ENCODE measurements at regions not wholly inside any gene's neighbourhood (a gene's known extent, or its start where the extent isn't known, plus 50 kb on each side); places are given as distances from the start of the nearest gene placed in this dataset.

GRCh38 chr18:65523461-65523860 is 227.4 kb upstream of the CDH7 start:
- H3K4me1 ChIP-seq (ENCODE audit: control insufficient read depth in 1 of 2, insufficient read depth in 2 of 2, low read length in 2 of 2): no peaks in the 10 kb centered on the region
- H2BK5ac ChIP-seq (ENCODE audit: low read depth, low read length, poor library complexity): no peak overlapping the region
- H4K91ac ChIP-seq (ENCODE audit: low read depth, low read length): no peak overlapping the region
- no peak overlapping the region for H3K4ac ChIP-seq (ENCODE audit: low read depth, low read length)
- H2BK12ac ChIP-seq (ENCODE audit: low read length): no peak overlapping the region
- no CpG with 5 or more reads among the region's 3 CpGs for WGBS (ENCODE audit: extremely low coverage, insufficient coverage, insufficient read length)
- no peak overlapping the region for H3K9ac ChIP-seq (ENCODE audit: low read length)
- no peak overlapping the region for H2BK120ac ChIP-seq (ENCODE audit: insufficient read depth, low read length, poor library complexity)
- no peak overlapping the region for H3K27ac ChIP-seq (ENCODE audit: low read depth, low read length)
- no peak for DNase-seq
- H3K27me3 ChIP-seq (ENCODE audit: insufficient read depth, low read length): no peaks in the 10 kb centered on the region
- H3K79me2 ChIP-seq (ENCODE audit: control insufficient read depth, insufficient read depth, low read length, poor library complexity): no peaks in the 10 kb centered on the region
- no peak overlapping the region for H3K4me2 ChIP-seq (ENCODE audit: low read length)
- no peaks in the 10 kb centered on the region for H3K36me3 ChIP-seq (ENCODE audit: control insufficient read depth in 1 of 2, insufficient read depth in 2 of 2, low read length in 2 of 2)
- H3K14ac ChIP-seq (ENCODE audit: low read length): no peak overlapping the region
- H3K4me3 ChIP-seq (ENCODE audit: low read depth, low read length): no peak overlapping the region
- H3K79me1 ChIP-seq (ENCODE audit: low read length): no peaks in the 10 kb centered on the region
- H2AK5ac ChIP-seq (ENCODE audit: low read length): no peak overlapping the region
- H3K18ac ChIP-seq (ENCODE audit: low read length): no peak overlapping the region
- H4K12ac ChIP-seq (ENCODE audit: low read depth, low read length): no peak overlapping the region
- no peaks in the 10 kb centered on the region for H3K9me3 ChIP-seq (ENCODE audit: insufficient read depth, low read depth, low read length)
- H2AFZ ChIP-seq (ENCODE audit: insufficient read depth, low read length, poor library complexity): no peak overlapping the region
- no peak overlapping the region for H3K23ac ChIP-seq (ENCODE audit: low read length)
- no peak overlapping the region for H4K8ac ChIP-seq (ENCODE audit: low read depth, low read length)

- Histone ChIP-seq H2AFZ (ENCODE audit: insufficient read depth, low read length, poor library complexity) (no peak overlapping the region), H2BK5ac (ENCODE audit: low read depth, low read length, poor library complexity) (no peak overlapping the region), H3K4me2 (ENCODE audit: low read length) (no peak overlapping the region), H3K27ac (ENCODE audit: low read depth, low read length) (no peak overlapping the region), H3K18ac (ENCODE audit: low read length) (no peak overlapping the region), H3K4me1 (ENCODE audit: control insufficient read depth in 1 of 2, insufficient read depth in 2 of 2, low read length in 2 of 2) (no peaks in the 10 kb centered on the region), H3K9ac (ENCODE audit: low read length) (no peak overlapping the region), H4K91ac (ENCODE audit: low read depth, low read length) (no peak overlapping the region), H3K36me3 (ENCODE audit: control insufficient read depth in 1 of 2, insufficient read depth in 2 of 2, low read length in 2 of 2) (no peaks in the 10 kb centered on the region), H4K8ac (ENCODE audit: low read depth, low read length) (no peak overlapping the region), H3K79me1 (ENCODE audit: low read length) (no peaks in the 10 kb centered on the region), H3K79me2 (ENCODE audit: control insufficient read depth, insufficient read depth, low read length, poor library complexity) (no peaks in the 10 kb centered on the region), H3K4ac (ENCODE audit: low read depth, low read length) (no peak overlapping the region), H2BK12ac (ENCODE audit: low read length) (no peak overlapping the region), H3K14ac (ENCODE audit: low read length) (no peak overlapping the region), H3K4me3 (ENCODE audit: low read depth, low read length) (no peak overlapping the region), H3K27me3 (ENCODE audit: insufficient read depth, low read length) (no peaks in the 10 kb centered on the region), H3K23ac (ENCODE audit: low read length) (no peak overlapping the region), H3K9me3 (ENCODE audit: insufficient read depth, low read depth, low read length) (no peaks in the 10 kb centered on the region), H2BK120ac (ENCODE audit: insufficient read depth, low read length, poor library complexity) (no peak overlapping the region), H2AK5ac (ENCODE audit: low read length) (no peak overlapping the region), H4K12ac (ENCODE audit: low read depth, low read length) (no peak overlapping the region)
- no CpG with 5 or more reads among the region's 4 CpGs for WGBS (ENCODE audit: extremely low coverage, insufficient coverage, insufficient read length)
- no peak for DNase-seq
Observed at GRCh38 chr18:65522907-65523306, 227.9 kb upstream of the CDH7 start.

- no peaks in the 10 kb centered on the region for H3K9me3 ChIP-seq (ENCODE audit: insufficient read depth, low read depth, low read length)
- no peak overlapping the region for H3K14ac ChIP-seq (ENCODE audit: low read length)
- H2BK12ac ChIP-seq (ENCODE audit: low read length): no peak overlapping the region
- no peak for DNase-seq
- no peaks in the 10 kb centered on the region for H3K27me3 ChIP-seq (ENCODE audit: insufficient read depth, low read length)
- no CpG with 5 or more reads among the region's 5 CpGs for WGBS (ENCODE audit: extremely low coverage, insufficient coverage, insufficient read length)
- H3K9ac ChIP-seq (ENCODE audit: low read length): no peak overlapping the region
- no peak overlapping the region for H3K23ac ChIP-seq (ENCODE audit: low read length)
- no peak overlapping the region for H3K27ac ChIP-seq (ENCODE audit: low read depth, low read length)
- no peaks in the 10 kb centered on the region for H3K36me3 ChIP-seq (ENCODE audit: control insufficient read depth in 1 of 2, insufficient read depth in 2 of 2, low read length in 2 of 2)
- no peak overlapping the region for H2BK120ac ChIP-seq (ENCODE audit: insufficient read depth, low read length, poor library complexity)
- H3K4me2 ChIP-seq (ENCODE audit: low read length): no peak overlapping the region
- H2AK5ac ChIP-seq (ENCODE audit: low read length): no peak overlapping the region
- H3K79me1 ChIP-seq (ENCODE audit: low read length): no peaks in the 10 kb centered on the region
- H3K4me3 ChIP-seq (ENCODE audit: low read depth, low read length): no peak overlapping the region
- no peak overlapping the region for H4K12ac ChIP-seq (ENCODE audit: low read depth, low read length)
- H3K79me2 ChIP-seq (ENCODE audit: control insufficient read depth, insufficient read depth, low read length, poor library complexity): no peaks in the 10 kb centered on the region
- no peak overlapping the region for H3K4ac ChIP-seq (ENCODE audit: low read depth, low read length)
- H3K4me1 ChIP-seq (ENCODE audit: control insufficient read depth in 1 of 2, insufficient read depth in 2 of 2, low read length in 2 of 2): no peaks in the 10 kb centered on the region
- H4K91ac ChIP-seq (ENCODE audit: low read depth, low read length): no peak overlapping the region
- no peak overlapping the region for H2AFZ ChIP-seq (ENCODE audit: insufficient read depth, low read length, poor library complexity)
- H4K8ac ChIP-seq (ENCODE audit: low read depth, low read length): no peak overlapping the region
- H3K18ac ChIP-seq (ENCODE audit: low read length): no peak overlapping the region
- H2BK5ac ChIP-seq (ENCODE audit: low read depth, low read length, poor library complexity): no peak overlapping the region
Observed at GRCh38 chr18:65516209-65516608, 234.6 kb upstream of the CDH7 start.

GRCh38 chr18:65498605-65499004 is 252.2 kb upstream of the CDH7 start:
- Histone ChIP-seq H3K36me3 (ENCODE audit: control insufficient read depth in 1 of 2, insufficient read depth in 2 of 2, low read length in 2 of 2) (no peaks in the 10 kb centered on the region), H2AFZ (ENCODE audit: insufficient read depth, low read length, poor library complexity) (no peak overlapping the region), H4K91ac (ENCODE audit: low read depth, low read length) (no peak overlapping the region), H3K4me1 (ENCODE audit: control insufficient read depth in 1 of 2, insufficient read depth in 2 of 2, low read length in 2 of 2) (no peaks in the 10 kb centered on the region), H3K9me3 (ENCODE audit: insufficient read depth, low read depth, low read length) (no peaks in the 10 kb centered on the region), H2BK12ac (ENCODE audit: low read length) (no peak overlapping the region), H3K4me3 (ENCODE audit: low read depth, low read length) (no peak overlapping the region), H3K23ac (ENCODE audit: low read length) (no peak overlapping the region), H3K4ac (ENCODE audit: low read depth, low read length) (no peak overlapping the region), H4K12ac (ENCODE audit: low read depth, low read length) (no peak overlapping the region), H2BK120ac (ENCODE audit: insufficient read depth, low read length, poor library complexity) (no peak overlapping the region), H3K27ac (ENCODE audit: low read depth, low read length) (no peak overlapping the region), H3K79me2 (ENCODE audit: control insufficient read depth, insufficient read depth, low read length, poor library complexity) (no peaks in the 10 kb centered on the region), H3K9ac (ENCODE audit: low read length) (no peak overlapping the region), H3K18ac (ENCODE audit: low read length) (no peak overlapping the region), H2AK5ac (ENCODE audit: low read length) (no peak overlapping the region), H3K27me3 (ENCODE audit: insufficient read depth, low read length) (no peaks in the 10 kb centered on the region), H3K79me1 (ENCODE audit: low read length) (no peaks in the 10 kb centered on the region), H2BK5ac (ENCODE audit: low read depth, low read length, poor library complexity) (no peak overlapping the region), H3K14ac (ENCODE audit: low read length) (no peak overlapping the region), H4K8ac (ENCODE audit: low read depth, low read length) (no peak overlapping the region), H3K4me2 (ENCODE audit: low read length) (no peak overlapping the region)
- DNase-seq: no peak

GRCh38 chr18:65487569-65487968 is 263.2 kb upstream of the CDH7 start:
- Histone ChIP-seq H3K36me3 (ENCODE audit: control insufficient read depth in 1 of 2, insufficient read depth in 2 of 2, low read length in 2 of 2) (no peaks in the 10 kb centered on the region), H3K4me2 (ENCODE audit: low read length) (no peak overlapping the region), H2BK120ac (ENCODE audit: insufficient read depth, low read length, poor library complexity) (no peak overlapping the region), H4K91ac (ENCODE audit: low read depth, low read length) (no peak overlapping the region), H2BK5ac (ENCODE audit: low read depth, low read length, poor library complexity) (no peak overlapping the region), H2AFZ (ENCODE audit: insufficient read depth, low read length, poor library complexity) (no peak overlapping the region), H3K4ac (ENCODE audit: low read depth, low read length) (no peak overlapping the region), H2BK12ac (ENCODE audit: low read length) (no peak overlapping the region), H3K4me3 (ENCODE audit: low read depth, low read length) (no peak overlapping the region), H3K9ac (ENCODE audit: low read length) (no peak overlapping the region), H3K79me1 (ENCODE audit: low read length) (no peaks in the 10 kb centered on the region), H3K9me3 (ENCODE audit: insufficient read depth, low read depth, low read length) (no peaks in the 10 kb centered on the region), H4K8ac (ENCODE audit: low read depth, low read length) (no peak overlapping the region), H3K18ac (ENCODE audit: low read length) (no peak overlapping the region), H3K4me1 (ENCODE audit: control insufficient read depth in 1 of 2, insufficient read depth in 2 of 2, low read length in 2 of 2) (no peaks in the 10 kb centered on the region), H4K12ac (ENCODE audit: low read depth, low read length) (no peak overlapping the region), H3K14ac (ENCODE audit: low read length) (no peak overlapping the region), H3K27ac (ENCODE audit: low read depth, low read length) (no peak overlapping the region), H3K79me2 (ENCODE audit: control insufficient read depth, insufficient read depth, low read length, poor library complexity) (no peaks in the 10 kb centered on the region), H3K23ac (ENCODE audit: low read length) (no peak overlapping the region), H2AK5ac (ENCODE audit: low read length) (no peak overlapping the region), H3K27me3 (ENCODE audit: insufficient read depth, low read length) (no peaks in the 10 kb centered on the region)
- WGBS (ENCODE audit: extremely low coverage, insufficient coverage, insufficient read length): no CpG with 5 or more reads among the region's 2 CpGs
- DNase-seq: no peak

Measured in trophoblast cell (in vitro differentiated cells and primary cell).